Urothelium cell line (cell line): ENCODE measurements at regions not wholly inside any gene's neighbourhood (a gene's known extent, or its start where the extent isn't known, plus 50 kb on each side); places are given as distances from the start of the nearest gene placed in this dataset.

Experiments used
- DNase-seq: peaks from one replicate; pipeline ENCODE4 v3.0.0; 2011; ENCODE audit warnings: low spot score, mixed read lengths
- FAIRE-seq: peaks from 2 replicates; lab custom pipeline; 2011; peaks lifted over from hg19 to GRCh38; lab: Jason Lieb, UNC

DNA sequence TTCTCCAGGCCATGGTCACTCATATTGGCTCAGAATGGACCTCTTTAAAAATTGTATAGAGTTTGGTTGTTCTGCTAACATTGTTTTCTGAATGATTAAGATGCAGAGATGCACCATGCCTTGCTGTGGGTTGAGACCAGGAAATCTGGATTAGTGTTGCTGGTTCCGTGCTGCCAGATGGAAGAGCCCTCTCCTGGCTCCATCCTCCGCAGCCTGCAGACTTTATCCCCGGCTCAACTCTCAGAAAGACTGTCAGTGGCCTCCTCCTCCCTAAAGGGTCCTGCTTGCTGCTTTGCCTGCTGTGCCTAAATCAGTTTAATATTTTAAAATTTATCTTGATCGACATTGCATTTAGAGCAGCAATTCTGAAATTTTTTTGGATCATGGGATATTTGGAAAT, 196.7 kb downstream of the TENT4A start:
- FAIRE-seq (no peak), DNase-seq (no peak)

DNA sequence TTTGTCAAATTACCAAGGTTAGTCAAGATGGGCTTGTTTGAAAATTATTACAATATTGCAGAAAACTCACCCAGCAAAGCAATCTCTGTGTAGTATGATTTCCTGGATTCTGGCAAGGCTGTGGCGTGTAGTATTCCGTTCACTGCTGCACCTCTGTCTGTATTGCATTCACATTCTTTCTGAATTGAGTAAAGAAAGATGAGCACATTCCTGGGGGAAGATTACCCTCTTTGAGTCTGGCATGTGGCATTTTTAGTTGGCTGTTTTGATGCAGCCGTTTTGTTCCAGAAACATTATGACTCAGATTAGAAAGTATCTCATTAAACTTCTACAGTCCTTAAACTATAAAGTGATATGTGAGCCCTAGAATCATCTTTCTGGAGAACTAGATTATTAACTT, 197.7 kb downstream of the TENT4A start:
- FAIRE-seq (no peak), DNase-seq (peak; percentile 58)

DNA sequence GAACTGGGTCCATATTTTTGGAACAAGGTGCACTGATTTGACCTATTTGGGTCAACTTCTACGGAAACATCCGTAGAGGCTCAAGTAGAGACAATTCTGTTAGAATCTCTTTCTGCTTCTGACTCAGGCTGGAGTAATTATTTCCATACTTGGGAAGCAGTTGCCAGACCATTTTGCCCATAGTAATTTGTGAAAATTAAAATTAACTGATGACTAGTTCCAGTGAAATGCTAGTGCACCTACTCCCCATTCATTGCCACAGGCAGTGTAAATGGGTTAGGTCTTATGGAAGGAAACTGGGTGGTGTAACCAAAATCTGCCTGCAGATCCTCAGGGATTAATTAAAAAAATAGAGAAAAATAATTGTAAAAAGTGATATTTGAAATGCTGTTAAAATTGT, 201.1 kb downstream of the TENT4A start:
- FAIRE-seq, result no peak
- no peak for DNase-seq

DNA sequence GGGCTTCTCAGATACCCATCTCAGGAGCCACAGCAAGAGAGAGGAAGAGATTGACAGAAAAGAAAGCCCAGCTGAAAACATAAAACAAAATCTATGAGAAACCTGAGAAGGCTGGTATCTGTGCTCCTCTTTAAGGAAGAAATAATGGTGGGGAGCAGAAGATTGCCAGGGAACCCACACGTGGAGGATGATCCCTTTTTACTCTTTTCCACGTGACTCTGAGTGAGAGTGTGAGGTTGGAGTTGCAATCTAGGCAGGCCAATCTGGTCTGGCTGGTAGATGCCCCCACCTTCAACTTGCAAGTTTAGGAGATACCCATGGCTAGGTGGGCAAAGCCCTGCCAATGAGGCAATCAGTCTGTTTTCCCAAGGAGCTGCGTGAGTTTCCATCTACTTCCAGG, 202.3 kb downstream of the TENT4A start:
- FAIRE-seq, result no peak
- DNase-seq, result no peak

DNA sequence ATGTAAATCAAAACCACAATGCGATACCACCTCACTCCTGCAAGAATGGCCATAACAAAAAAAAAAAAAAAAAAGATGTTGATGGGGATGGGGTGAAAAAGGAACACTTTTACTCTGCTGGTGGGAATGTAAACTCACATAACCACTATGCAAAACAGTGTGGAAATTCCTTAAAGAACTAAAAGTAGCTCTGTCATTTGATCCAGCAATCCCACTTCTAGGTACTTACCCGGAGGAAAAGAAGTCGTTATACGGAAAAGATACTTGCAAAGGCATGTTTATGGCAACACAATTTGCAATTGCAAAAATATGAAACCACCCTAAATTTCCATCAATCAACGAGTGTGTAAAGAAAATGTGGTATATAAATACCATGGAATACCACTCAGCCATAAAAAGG, 205.0 kb downstream of the TENT4A start:
- FAIRE-seq, result no peak
- no peak for DNase-seq

DNA sequence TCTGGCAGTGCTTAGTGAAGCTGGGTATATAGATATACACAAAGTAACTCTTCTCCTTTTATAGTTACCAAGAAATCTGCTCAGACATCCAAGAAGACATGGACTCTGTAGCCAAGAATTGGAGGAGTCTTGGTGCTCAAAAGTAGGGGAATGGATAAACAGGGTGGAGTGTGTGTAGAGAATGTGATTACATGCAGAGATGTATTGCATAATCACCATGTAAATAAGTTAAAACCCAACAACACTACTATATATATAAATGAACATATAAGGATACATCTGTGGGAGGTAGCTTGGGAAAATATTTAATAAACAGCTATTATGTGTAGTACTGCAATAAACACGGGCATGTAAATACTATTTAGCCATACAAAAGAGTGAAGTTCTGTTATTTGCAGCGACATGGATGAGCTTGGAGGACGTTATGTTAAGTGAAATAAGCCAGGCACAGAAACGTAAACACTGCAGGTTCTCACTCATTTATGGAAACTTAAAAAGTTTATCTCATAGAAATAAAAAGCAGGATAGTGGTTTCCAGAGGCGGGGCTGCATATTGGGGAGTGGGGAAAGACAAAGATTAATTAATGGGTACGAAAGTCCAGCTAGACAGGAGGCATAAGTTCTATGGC, 207.5 kb downstream of the TENT4A start:
- DNase-seq (no peak), FAIRE-seq (no peak)

DNA sequence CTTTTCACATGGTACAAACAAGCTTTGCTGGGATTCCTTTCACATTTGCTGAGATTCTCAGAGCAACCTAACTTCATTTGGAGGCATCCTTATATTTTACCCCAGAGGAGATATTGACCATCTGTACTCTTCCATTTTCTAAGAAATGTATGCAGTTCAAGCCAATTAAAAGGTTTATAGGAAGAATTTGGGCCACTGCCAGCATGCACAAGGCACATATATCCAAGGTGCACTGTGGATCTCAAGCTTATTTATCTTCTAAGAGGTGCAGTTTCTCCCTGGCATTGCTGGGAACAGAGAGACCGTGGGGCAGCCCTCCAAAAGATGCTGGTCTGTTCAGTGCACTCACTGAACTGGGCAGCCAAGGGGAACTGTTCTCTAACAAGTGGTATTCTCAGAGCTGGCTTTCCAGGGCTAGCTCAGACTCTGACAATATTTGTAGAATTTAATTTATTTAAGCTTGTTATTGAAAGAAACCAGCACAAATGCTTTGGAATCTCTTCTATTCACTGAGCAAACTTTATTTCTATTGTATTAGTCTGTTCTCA, 213.3 kb downstream of the TENT4A start:
- DNase-seq (no peak), FAIRE-seq (no peak)

DNA sequence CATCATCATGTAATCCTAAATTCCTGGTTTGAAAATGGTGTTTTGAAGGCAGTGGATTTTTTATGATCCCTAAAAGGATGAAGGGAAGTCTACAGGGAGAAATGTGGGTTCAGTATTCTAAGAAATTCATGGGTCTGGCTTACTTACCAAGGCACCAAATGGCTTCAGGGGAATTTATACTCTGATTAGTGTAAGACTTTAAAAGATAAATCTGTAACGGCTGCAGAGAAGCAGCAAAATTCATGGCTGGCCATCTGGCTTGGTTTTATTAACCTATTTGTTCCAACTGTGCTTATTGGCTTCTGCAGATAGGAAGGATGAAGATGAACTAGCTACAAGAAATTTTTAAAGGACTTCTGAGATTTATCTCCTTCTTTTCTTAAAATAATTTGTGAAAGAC, 222.8 kb downstream of the TENT4A start:
- DNase-seq (no peak), FAIRE-seq (no peak)

DNA sequence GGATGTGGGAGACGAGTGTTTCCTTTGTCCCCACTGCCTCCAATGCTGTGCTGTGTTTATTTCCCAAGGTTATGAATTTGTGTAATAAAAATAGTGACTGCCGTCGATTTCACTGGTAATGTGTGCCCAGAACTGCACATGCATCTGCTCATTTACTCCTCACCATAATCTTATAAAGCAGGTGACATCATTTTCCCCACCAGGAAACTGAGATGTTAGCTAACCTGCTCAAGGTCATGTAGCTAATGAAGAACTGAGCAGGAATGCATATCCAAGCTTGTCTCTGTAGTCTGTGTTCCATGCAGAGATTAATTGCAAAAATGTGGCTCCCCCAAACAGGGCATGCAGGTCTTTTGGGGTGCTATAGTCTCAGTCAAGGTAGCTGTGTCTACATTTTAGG, 224.4 kb downstream of the TENT4A start:
- DNase-seq (no peak), FAIRE-seq (no peak)

DNA sequence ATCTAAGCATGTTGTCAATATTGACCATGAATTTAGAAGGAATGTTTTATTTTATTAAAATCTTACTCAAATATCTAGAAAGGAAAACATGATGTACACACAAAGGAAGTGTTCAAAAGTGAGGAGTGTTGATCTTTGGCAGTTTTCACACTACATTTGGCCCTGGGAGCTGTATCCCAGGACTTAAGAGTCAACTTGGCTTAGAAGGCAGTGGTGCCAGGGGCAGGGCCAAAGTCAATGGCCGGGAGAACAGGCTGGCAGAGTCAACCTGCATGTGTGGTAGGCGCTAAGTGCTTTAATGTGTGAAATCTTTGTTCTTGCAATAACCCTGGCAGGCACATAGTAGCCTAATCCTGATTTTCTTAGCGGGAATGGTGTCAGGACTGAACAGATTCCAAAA, 228.4 kb downstream of the TENT4A start:
- FAIRE-seq, result no peak
- DNase-seq, result no peak

DNA sequence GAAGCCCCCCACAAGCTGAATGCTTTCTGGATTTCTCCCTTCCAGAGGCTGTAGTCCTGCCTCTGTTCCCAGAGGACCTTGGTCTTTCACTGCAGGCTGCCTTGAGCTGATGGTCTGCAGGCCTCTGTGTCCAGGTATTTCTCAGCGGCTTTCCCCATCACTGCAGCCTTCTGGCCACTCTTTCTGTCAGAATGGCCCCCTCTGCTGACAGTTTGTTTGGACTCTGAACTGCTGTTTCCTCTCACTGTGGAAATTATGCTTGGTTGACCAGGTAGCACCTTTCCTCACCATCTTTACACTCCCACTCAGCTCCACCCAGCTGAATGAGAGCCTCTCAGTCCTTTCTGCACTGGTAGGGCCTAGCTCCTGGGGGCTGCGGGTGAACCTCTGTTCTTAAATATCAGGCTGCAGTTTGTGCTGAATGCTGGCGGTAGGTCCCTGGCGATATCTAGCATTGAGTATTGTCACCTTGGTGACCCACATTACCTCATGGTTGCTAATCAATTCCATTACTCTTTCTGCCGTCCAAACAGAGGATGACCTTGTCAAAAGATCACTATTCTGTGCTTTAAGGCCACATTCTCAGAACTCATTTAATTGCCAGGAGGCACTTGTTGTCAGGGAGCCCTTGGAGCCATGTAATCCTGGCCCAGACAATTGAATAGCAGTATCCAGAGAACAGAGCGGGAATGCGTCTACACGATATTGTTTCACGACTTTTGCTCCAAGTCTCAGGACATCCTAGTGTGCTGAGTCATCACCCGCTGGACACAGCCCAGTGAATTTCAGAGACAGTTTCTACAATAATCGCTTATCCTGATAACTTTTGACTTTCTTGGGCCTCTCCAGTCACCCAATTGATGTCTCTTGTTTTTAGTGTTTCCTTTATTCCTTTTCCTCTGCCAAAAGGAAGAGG, 230.2 kb downstream of the TENT4A start:
- peak; percentile 43 for DNase-seq
- peak; percentile 78 for FAIRE-seq

DNA sequence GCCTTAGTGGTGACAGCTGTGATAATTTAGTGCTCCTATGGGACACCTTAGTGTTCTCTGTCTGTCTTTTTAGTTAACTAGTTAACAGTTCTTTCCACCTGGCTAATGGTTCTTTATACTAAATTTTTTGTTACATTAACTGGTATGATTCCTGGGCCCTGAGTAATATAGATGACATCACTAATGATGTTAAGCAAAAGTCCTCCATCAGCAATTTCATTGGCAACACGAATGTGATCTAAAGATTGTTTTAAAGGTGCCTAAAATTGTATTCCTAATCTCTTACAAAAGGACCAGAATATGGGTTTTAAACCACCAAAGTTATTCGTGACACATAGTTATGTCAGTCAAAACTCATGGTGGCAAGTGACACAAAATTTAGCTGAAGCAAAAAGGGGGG, 235.3 kb downstream of the TENT4A start:
- FAIRE-seq, result no peak
- DNase-seq, result no peak

DNA sequence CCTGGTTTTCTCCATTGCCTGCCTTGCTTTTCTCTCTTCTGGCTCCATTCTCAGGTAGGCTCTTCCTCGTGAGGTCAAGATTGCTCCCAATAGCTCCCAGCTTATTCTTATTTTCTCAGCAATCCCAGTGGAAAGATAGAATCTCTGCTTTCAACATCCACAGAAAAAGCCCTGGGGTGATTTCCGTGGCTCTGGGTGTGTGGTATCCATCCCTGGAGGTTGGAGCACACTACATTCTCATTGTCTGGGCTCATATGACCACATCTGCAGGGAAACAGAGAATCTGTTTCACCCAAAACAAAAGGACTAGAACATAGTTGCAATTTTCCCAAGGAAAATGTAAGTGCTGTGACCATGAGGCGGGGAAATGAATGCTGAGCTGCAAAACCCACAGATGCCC, 236.0 kb downstream of the TENT4A start:
- DNase-seq (no peak), FAIRE-seq (peak; percentile 37)

DNA sequence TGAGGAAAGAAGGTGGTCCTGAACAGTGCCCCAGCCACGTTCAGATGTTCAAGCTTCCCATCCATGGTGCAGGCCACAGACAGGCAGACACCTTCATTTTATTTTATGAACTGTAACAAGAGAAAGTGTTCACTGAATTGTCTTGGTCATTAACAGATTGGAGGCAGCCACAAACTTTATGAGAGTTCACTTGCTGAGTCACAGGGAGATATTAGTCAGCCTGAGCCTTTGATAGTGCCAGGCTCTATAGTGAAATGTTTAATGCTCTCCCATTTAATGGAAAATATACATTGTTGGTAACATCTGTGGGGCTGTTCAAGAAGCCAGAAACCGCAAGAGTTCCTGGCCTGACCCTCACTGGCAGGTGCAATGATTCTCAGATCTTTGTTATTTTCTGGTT, 237.0 kb downstream of the TENT4A start:
- FAIRE-seq (no peak), DNase-seq (peak; percentile 76)

DNA sequence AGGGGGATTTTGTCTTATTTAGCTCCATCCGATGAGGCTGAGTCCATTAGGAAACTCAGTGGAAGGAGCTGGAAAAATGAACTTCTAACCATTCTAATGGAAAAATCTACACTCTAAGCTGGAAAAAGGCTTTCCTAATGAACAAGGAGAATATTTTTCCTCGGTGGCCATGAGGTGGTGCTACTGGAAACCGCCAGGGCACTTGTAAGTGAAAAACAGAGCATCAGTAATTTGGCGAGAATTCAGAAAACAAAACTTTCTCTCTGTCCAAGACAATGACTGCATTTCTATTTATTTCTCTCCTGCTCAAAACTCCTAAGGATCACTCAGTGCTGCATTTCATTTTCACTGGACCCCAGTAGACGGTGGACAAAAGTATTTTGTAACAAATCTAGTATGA, 237.6 kb downstream of the TENT4A start:
- DNase-seq (no peak), FAIRE-seq (no peak)

DNA sequence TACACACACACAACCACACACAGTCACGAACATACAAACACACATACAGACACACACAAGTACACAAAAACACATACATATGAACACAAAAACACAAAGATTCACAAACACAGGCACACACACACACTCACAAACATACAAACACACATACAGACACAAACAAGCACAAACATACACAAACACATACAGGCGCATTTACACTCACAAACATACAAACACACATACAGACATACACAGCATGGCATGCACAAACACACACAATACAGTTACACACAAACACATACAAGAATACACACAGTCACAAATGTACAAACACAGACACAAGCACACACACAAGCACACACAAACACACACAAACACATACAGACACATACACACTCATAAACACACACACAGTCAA, 247.9 kb downstream of the TENT4A start:
- peak; percentile 97 for FAIRE-seq
- no peak for DNase-seq

DNA sequence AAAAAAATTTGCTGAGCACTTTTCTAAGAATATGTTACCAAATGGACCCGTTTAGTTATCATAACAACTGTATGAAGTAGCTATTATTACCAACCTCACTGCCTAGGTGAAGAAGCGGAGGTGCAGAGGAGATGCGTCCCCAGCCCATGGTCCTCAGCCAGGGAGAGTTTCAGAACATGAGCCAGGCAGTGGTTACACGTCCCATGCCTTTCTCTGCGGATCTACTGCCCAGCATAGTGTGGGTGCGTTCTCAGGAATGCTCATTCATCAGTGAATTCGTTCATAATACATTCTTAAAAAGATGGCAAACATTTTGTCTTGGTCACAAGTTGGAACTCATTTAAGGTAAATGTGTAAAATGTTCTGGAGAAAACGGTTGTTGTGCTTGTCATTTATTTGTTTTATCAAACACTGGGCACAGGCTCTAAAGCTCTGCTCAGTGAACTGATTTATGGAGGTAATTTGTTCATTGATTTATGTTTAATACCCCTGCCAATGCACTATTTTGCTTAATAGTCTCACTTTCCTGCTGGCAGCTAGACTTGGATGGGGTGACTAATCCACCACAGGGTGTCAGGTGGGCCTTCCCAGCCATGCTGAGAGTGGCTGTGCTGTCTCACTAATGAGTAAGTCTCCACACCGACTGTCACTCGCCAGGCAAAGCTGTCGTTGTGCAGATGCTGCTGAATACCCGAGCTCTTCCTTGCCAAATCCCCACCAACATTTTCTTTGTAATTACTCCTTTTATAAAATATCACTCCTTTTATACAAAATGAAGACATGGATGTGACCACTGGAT, 248.8 kb downstream of the TENT4A start:
- no peak for FAIRE-seq
- peak; percentile 61 for DNase-seq

DNA sequence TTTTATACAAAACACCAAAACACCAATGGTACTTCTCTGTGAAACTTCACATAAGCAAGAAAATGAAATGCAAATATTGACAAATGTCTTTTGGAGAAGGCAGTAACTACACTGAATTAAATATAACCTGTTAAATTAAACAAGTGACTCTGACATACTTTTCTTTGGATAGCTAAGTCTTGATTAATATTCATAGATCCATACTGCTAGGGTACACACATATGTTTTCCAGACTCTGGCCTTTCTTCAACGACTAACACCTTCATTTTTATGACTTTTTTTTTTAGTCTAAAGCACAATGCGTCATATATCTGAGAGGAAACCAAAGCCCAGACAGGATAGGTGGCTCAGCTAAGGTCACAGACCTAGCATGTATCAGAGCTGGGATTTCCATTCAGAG, 263.7 kb downstream of the TENT4A start:
- DNase-seq (no peak), FAIRE-seq (no peak)

DNA sequence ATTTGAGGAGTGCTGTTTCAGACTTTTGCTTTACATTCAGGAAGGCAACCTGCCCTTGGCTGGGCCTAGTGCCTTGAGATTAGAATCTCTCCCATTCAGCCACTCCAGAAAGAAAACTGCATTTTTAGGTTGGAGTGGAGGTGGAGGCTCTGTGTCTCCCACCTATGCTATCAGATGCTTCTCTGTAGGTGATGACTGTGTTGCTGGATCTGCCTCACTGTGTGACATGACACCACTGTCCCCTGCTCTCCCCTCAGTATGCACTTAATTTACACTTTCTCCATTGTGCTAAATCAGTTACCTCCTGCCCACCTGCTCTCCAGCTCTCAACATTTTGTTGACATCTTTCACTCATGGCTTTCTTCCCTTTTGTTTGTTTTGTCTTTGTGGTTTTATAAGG, 265.8 kb downstream of the TENT4A start:
- FAIRE-seq (no peak), DNase-seq (no peak)

DNA sequence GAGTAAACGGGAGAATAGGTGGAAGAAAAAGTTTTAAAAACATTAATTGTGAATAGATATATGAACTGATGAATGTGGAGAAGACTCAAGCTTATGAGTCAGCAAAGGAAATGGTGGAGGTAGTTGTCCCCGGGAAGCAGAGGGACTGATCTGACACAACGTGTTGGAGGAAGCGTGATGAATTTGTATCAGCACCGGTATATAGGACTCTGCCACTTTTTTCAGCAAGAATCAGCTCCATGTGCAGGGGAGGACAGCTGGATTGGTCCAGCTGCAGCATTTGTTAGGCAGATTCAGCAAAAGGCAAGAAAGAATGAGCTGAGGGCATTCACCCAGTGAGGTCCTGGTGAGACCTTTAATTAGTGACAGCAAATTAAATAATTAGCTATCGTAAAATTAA, 276.0 kb downstream of the TENT4A start:
- DNase-seq, result no peak
- no peak for FAIRE-seq

DNA sequence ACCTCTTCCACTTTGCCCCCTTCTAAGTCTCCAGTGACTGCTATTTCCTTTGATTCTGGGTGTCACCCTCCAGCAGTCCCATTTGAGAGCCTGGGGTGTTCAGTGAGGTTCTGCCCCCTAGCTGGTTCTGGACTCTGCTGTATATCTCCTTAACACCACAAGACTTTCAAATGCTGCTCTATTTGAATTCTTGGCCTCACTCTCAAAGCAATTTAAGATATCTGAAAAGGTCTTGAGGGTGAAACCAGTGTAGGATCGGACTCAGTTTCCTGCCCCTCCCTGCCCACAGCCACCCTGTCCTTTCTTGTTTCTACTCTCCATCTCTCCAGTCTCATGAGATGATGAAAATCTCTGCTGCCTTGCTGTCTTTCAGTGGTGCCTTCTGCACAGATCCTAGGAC, 280.9 kb downstream of the TENT4A start:
- FAIRE-seq (no peak), DNase-seq (no peak)
